Ovary (tissue), 7 donors: ENCODE measurements at regions not wholly inside any gene's neighbourhood (a gene's known extent, or its start where the extent isn't known, plus 50 kb on each side); places are given as distances from the start of the nearest gene placed in this dataset.

Experiments used
- DNase-seq, 5 donors: peaks; one replicate each; pipeline ENCODE4 v3.0.0-alpha.2; 2019 to 2020
- H3K27ac ChIP-seq, 2 donors: fragments of 200-600 bp; one replicate each; pipeline versions ENCODE4 v1.5.1 to v1.8.0; 2019 to 2022
- H3K27me3 ChIP-seq: fragments of 200-600 bp; one replicate; pipeline ENCODE4 v1.8.0; 2022
- H3K36me3 ChIP-seq: fragments of 200-600 bp; sonication (generic); one replicate; pipeline ENCODE4 v1.5.1; 2019
- H3K4me1 ChIP-seq: one replicate; pipeline ENCODE4 v1.8.1; 2013; ENCODE audit warnings: mild to moderate bottlenecking, moderate library complexity; ENCODE audit not compliant: insufficient read depth
- H3K4me3 ChIP-seq: fragments of 200-600 bp; sonication (generic); one replicate; pipeline ENCODE4 v1.5.1; 2017
- H3K9me3 ChIP-seq, 2 donors: fragments of 200-600 bp in 1 of 2; sonication (generic) in 1 of 2; one replicate each; pipeline versions ENCODE4 v1.5.1 to v1.8.1; 2013 to 2019; ENCODE audit warnings: mild to moderate bottlenecking in 1 of 2, moderate library complexity in 1 of 2
- CTCF ChIP-seq, 3 donors: fragments of 450-650 bp in 2 of 3; fragments of 200-600 bp in 1 of 3; IDR thresholded peaks; one replicate each; pipeline versions ENCODE4 v1.5.1 to v1.8.0; 2016 to 2022; ENCODE audit warnings: antibody characterized with exemption in 3 of 3, mild to moderate bottlenecking in 1 of 3
- EP300 ChIP-seq: sonication (generic); formaldehyde crosslinking; IDR thresholded peaks from one replicate; pipeline ENCODE4 v1.6.1; 2017; ENCODE audit warnings: antibody characterized with exemption
- POLR2A ChIP-seq: fragments of 450-650 bp; IDR thresholded peaks from one replicate; pipeline ENCODE4 v1.6.1; 2017; ENCODE audit warnings: antibody characterized with exemption, mild to moderate bottlenecking, moderate library complexity
- WGBS, 3 donors: extraction: QIAGEN DNeasy Blood & Tissue Kit in 1 of 3; methylation state at CpG; one replicate each; pipeline versions ENCODE4 v1.1.5 to v1.1.7; 2013 to 2017; 5-methylcytosine and 5-hydroxymethylcytosine counted together
- intact Hi-C, 4 donors: fragments of 100-400 bp; cut with DNase I; formaldehyde crosslinking; loops; one replicate each; pipeline versions ENCODE4 v1.11.0 to v1.15.1; 2022 to 2023
- donor health status: DM: no; HTN: no; CAD: no; lungs with moderate emphysema.
- donor health status: DM: no; HTN: no; CAD: no.
- donor health status: Bipolar disorder and iron deficiency.
- donor health status: DM: no; HTN: no; CAD: no.
- donor health status: DM: yes; HTN: yes; CAD: no.

- Histone ChIP-seq H3K27ac (no peak overlapping the region), H3K27me3 (no peaks in the 10 kb centered on the region), H3K4me1 (no peaks in the 10 kb centered on the region), H3K36me3 (no peaks in the 10 kb centered on the region), H3K4me3 (no peak overlapping the region), H3K9me3 (no peaks in the 10 kb centered on the region)
- 56 to 88% (median 63%) methylated on average over 1 of the region's 1 CpG for WGBS, 3 donors
- DNase-seq = no peak
- TF ChIP-seq EP300 (no peak), CTCF (IDR thresholded peaks at IDR 0.05) (no peak), POLR2A (no peak)
- intact Hi-C loops = no loop called here
These were observed 559.1 kb upstream of the TRPC7 start for GRCh38 chr5:136924490-136924889.

GRCh38 chr5:136910625-136911024 lies 545.3 kb upstream of the TRPC7 start:
- Histone ChIP-seq H3K9me3 (no peaks in the 10 kb centered on the region), H3K36me3 (no peaks in the 10 kb centered on the region), H3K4me1 (no peaks in the 10 kb centered on the region), H3K27ac (no peak overlapping the region), H3K4me3 (no peak overlapping the region), H3K27me3 (no peaks in the 10 kb centered on the region)
- TF ChIP-seq EP300 = no peak
- 82 to 93% (median 87%) methylated on average over 2 of the region's 2 CpGs for WGBS, 3 donors
- intact Hi-C loops = no loop called here
- DNase-seq = no peak

GRCh38 chr5:136909906-136910305 lies 544.6 kb upstream of the TRPC7 start:
- Histone ChIP-seq H3K9me3 (no peaks in the 10 kb centered on the region), H3K36me3 (no peaks in the 10 kb centered on the region), H3K27me3 (no peaks in the 10 kb centered on the region), H3K4me3 (no peak overlapping the region), H3K27ac (no peak overlapping the region), H3K4me1 (no peaks in the 10 kb centered on the region)
- intact Hi-C loops = no loop called here
- 74 to 85% (median 80%) methylated on average over 2 of the region's 2 CpGs for WGBS, 3 donors
- DNase-seq = no peak
- TF ChIP-seq POLR2A (no peak), EP300 (no peak), CTCF (IDR thresholded peaks at IDR 0.05) (no peak)

- Histone ChIP-seq H3K4me3 (no peak overlapping the region), H3K27ac (no peak overlapping the region), H3K36me3 (no peaks in the 10 kb centered on the region), H3K27me3 (no peaks in the 10 kb centered on the region), H3K4me1 (no peaks in the 10 kb centered on the region), H3K9me3 (no peaks in the 10 kb centered on the region)
- no peak for DNase-seq
- TF ChIP-seq EP300 = no peak
- no peak for TF ChIP-seq POLR2A
- TF ChIP-seq CTCF (IDR thresholded peaks at IDR 0.05) = no peak
- intact Hi-C loops = no loop called here
- 64 to 91% (median 76%) methylated on average over 3 of the region's 3 CpGs for WGBS, 3 donors
These were observed 542.0 kb upstream of the TRPC7 start for GRCh38 chr5:136907371-136907770.

- Histone ChIP-seq H3K4me1 (no peaks in the 10 kb centered on the region), H3K36me3 (no peaks in the 10 kb centered on the region), H3K27ac (no peak overlapping the region), H3K4me3 (no peak overlapping the region), H3K27me3 (no peaks in the 10 kb centered on the region), H3K9me3 (no peaks in the 10 kb centered on the region)
- no peak for DNase-seq
- intact Hi-C loops = no loop called here
- no peak for TF ChIP-seq POLR2A
- no peak for TF ChIP-seq CTCF (IDR thresholded peaks at IDR 0.05)
- TF ChIP-seq EP300 = no peak
- WGBS, 3 donors = 54 to 89% (median 65%) methylated on average over 1 of the region's 1 CpG
These were observed 541.2 kb upstream of the TRPC7 start for GRCh38 chr5:136906545-136906944.
